Peyer's patch (tissue), 4 donors: ENCODE measurements at regions not wholly inside any gene's neighbourhood (a gene's known extent, or its start where the extent isn't known, plus 50 kb on each side); places are given as distances from the start of the nearest gene placed in this dataset.

Source experiments
- POLR2A ChIP-seq, 2 donors: fragments of 450-650 bp; IDR thresholded peaks; one replicate each; pipeline ENCODE4 v1.5.1; 2017; ENCODE audit warnings: antibody characterized with exemption in 2 of 2, mild to moderate bottlenecking in 2 of 2, moderate library complexity in 2 of 2
- TF ChIP-seq, protein P1 (sequence below), 6 experiments: fragments of 450-650 bp in 4 of 6; fragments of 200-600 bp in 2 of 6; sonication (generic) in 1 of 6; IDR thresholded peaks; one replicate each; pipeline ENCODE4 v1.5.1; 2017 to 2019; ENCODE audit warnings: antibody characterized with exemption in 6 of 6, mild to moderate bottlenecking in 3 of 6, moderate library complexity in 1 of 6

- TF ChIP-seq, protein P1, sequence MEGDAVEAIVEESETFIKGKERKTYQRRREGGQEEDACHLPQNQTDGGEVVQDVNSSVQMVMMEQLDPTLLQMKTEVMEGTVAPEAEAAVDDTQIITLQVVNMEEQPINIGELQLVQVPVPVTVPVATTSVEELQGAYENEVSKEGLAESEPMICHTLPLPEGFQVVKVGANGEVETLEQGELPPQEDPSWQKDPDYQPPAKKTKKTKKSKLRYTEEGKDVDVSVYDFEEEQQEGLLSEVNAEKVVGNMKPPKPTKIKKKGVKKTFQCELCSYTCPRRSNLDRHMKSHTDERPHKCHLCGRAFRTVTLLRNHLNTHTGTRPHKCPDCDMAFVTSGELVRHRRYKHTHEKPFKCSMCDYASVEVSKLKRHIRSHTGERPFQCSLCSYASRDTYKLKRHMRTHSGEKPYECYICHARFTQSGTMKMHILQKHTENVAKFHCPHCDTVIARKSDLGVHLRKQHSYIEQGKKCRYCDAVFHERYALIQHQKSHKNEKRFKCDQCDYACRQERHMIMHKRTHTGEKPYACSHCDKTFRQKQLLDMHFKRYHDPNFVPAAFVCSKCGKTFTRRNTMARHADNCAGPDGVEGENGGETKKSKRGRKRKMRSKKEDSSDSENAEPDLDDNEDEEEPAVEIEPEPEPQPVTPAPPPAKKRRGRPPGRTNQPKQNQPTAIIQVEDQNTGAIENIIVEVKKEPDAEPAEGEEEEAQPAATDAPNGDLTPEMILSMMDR (IDR thresholded peaks at IDR 0.05): no peak
- TF ChIP-seq POLR2A (IDR thresholded peaks at IDR 0.05): no peak
These were observed 196.0 kb upstream of the NCAM2 start for GRCh38 chr21:20802201-20802600.
